Chondrocyte (in vitro differentiated cells): ENCODE measurements at regions not wholly inside any gene's neighbourhood (a gene's known extent, or its start where the extent isn't known, plus 50 kb on each side); places are given as distances from the start of the nearest gene placed in this dataset.

Experiments used
- DNase-seq: peaks from one replicate; pipeline ENCODE4 v3.0.0; 2021; ENCODE audit warnings: mixed read lengths, low spot score
- H3K27ac Mint-ChIP-seq: one replicate; pipeline ENCODE4 v1.8.0; 2021; ENCODE audit warnings: mild to moderate bottlenecking, moderate library complexity, mixed read lengths; ENCODE audit not compliant: unreplicated experiment
- H3K27me3 Mint-ChIP-seq: 2 replicates; pipeline ENCODE4 v1.8.0; 2021; ENCODE audit warnings: low read depth, mixed read lengths
- H3K36me3 Mint-ChIP-seq: 2 replicates; pipeline ENCODE4 v1.8.0; 2021; ENCODE audit warnings: low read depth, mixed read lengths
- H3K4me1 Mint-ChIP-seq: 2 replicates; pipeline ENCODE4 v1.8.0; 2021; ENCODE audit warnings: low read depth, mild to moderate bottlenecking, mixed read lengths
- H3K4me3 Mint-ChIP-seq: one replicate; pipeline ENCODE4 v1.8.0; 2021; ENCODE audit warnings: mild to moderate bottlenecking, moderate library complexity, mixed read lengths; ENCODE audit not compliant: unreplicated experiment
- H3K9me3 Mint-ChIP-seq: 2 replicates; pipeline ENCODE4 v1.8.0; 2021; ENCODE audit warnings: low read depth, mixed read lengths
- TF ChIP-seq, protein P1 (sequence below): fragments of 200-600 bp; sonication (generic); IDR thresholded peaks from 2 replicates; pipeline ENCODE4 v1.5.0; 2021; ENCODE audit warnings: antibody characterized with exemption, mild to moderate bottlenecking, moderate library complexity

DNA sequence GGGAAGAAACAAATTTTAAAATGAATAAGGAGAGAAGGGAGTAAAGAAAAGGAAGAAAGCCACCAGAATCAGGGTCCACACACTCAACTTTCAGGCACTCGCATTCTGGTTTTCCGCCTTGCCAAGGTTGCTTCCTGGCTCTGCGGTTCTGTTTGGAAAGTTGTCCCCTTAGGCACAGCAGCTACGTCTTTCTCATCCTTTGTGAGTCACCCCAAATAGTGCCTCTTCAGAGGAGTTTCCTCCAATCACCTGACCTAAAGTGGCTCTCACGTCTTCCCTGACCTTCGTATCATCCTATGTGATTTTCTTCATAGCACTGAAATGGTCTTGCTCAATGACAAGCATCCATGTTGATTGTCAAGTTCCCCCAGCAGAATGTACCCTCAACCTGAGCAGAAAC, 99.5 kb upstream of the TMCC3 start:
- H3K4me3 Mint-ChIP-seq, result no peak overlapping the region
- H3K9me3 Mint-ChIP-seq, result no peaks in the 10 kb centered on the region
- peaks cover 42% of the 10 kb centered on the region for H3K27me3 Mint-ChIP-seq
- H3K36me3 Mint-ChIP-seq, result peaks cover 1% of the 10 kb centered on the region
- H3K27ac Mint-ChIP-seq, result no peak overlapping the region
- no peaks in the 10 kb centered on the region for H3K4me1 Mint-ChIP-seq
- no peak for DNase-seq
- TF ChIP-seq, protein P1, sequence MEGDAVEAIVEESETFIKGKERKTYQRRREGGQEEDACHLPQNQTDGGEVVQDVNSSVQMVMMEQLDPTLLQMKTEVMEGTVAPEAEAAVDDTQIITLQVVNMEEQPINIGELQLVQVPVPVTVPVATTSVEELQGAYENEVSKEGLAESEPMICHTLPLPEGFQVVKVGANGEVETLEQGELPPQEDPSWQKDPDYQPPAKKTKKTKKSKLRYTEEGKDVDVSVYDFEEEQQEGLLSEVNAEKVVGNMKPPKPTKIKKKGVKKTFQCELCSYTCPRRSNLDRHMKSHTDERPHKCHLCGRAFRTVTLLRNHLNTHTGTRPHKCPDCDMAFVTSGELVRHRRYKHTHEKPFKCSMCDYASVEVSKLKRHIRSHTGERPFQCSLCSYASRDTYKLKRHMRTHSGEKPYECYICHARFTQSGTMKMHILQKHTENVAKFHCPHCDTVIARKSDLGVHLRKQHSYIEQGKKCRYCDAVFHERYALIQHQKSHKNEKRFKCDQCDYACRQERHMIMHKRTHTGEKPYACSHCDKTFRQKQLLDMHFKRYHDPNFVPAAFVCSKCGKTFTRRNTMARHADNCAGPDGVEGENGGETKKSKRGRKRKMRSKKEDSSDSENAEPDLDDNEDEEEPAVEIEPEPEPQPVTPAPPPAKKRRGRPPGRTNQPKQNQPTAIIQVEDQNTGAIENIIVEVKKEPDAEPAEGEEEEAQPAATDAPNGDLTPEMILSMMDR, result no peak

DNA sequence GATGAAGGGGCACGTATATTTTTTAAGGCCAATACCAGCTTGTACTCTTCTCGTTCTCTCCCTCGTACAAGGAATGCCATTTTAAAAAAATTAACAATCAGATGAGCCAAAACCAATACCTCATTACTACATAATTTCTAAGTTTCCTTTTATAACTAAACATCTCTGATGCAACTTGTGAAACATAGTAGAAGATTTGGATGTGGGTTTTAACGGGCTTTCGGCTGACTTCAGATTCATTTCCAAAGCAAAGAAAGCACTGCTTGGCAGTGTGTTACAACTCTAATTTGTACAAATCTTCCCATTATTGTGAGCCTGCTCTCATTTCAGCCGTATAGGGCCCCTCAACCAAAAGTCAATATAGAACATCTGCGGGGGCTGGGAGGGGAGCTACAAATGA, 99.1 kb upstream of the TMCC3 start:
- Mint-ChIP-seq H3K27ac (no peak overlapping the region), H3K27me3 (peaks cover 43% of the 10 kb centered on the region), H3K4me1 (no peaks in the 10 kb centered on the region), H3K9me3 (no peaks in the 10 kb centered on the region), H3K4me3 (no peak overlapping the region), H3K36me3 (peaks cover 1% of the 10 kb centered on the region)
- DNase-seq, result no peak
- TF ChIP-seq, protein P1, result no peak

DNA sequence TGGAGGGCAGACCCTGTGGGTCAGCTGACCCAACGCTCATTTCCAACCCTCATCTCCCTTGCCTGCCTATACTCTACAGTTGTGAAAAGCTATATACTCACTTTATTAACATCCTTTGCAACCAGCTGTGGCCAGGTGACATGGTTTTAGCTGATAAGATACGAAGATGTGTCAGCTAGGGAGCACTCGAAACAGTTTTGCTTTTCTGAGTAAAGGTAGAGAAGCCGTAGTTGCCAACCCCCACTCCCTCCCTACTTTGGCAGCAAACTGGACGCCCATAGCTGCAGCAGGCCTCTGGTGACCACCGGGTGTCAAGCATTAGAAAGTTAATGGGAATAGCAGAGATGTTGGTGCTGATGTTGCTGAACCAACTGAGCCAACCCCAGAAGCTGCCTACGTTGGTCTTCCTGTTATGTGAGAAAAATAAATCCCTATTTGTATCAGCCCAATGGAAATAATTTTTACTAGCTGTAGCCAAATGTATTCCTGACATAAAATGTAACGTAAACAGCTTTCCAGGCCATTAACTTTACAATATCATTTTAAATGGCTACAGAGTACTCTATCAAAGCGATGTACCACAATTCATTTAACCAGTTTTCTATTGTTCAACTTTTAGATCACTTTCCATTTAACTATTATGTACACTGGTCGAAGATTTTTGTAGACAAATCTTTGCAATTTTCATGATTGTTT, 98.5 kb upstream of the TMCC3 start:
- H3K36me3 Mint-ChIP-seq, result peaks cover 1% of the 10 kb centered on the region
- no peak overlapping the region for H3K4me3 Mint-ChIP-seq
- DNase-seq, result no peak
- H3K9me3 Mint-ChIP-seq, result no peaks in the 10 kb centered on the region
- no peak overlapping the region for H3K27ac Mint-ChIP-seq
- peaks cover 44% of the 10 kb centered on the region for H3K27me3 Mint-ChIP-seq
- no peaks in the 10 kb centered on the region for H3K4me1 Mint-ChIP-seq
- TF ChIP-seq, protein P1, result no peak

GRCh38 chr12:94745562-94745961, 95.2 kb upstream of the TMCC3 start:
- Mint-ChIP-seq H3K4me1 (no peaks in the 10 kb centered on the region), H3K27me3 (peaks cover 46% of the 10 kb centered on the region), H3K27ac (no peak overlapping the region), H3K4me3 (no peak overlapping the region), H3K9me3 (no peaks in the 10 kb centered on the region), H3K36me3 (no peaks in the 10 kb centered on the region)
- no peak for DNase-seq
- TF ChIP-seq, protein P1, result no peak

GRCh38 chr12:94743174-94743573, 92.8 kb upstream of the TMCC3 start:
- TF ChIP-seq, protein P1, result no peak
- Mint-ChIP-seq H3K27me3 (peaks cover 53% of the 10 kb centered on the region), H3K4me3 (no peak overlapping the region)

More at GRCh38 chr12:94743174-94743573, 92.8 kb upstream of the TMCC3 start:
- Mint-ChIP-seq H3K4me1 (no peaks in the 10 kb centered on the region), H3K9me3 (no peaks in the 10 kb centered on the region), H3K36me3 (no peaks in the 10 kb centered on the region), H3K27ac (no peak overlapping the region)
- no peak for DNase-seq
